Liver (tissue), 8 donors: ENCODE measurements at regions not wholly inside any gene's neighbourhood (a gene's known extent, or its start where the extent isn't known, plus 50 kb on each side); places are given as distances from the start of the nearest gene placed in this dataset.
A peak's percentile ranks its signal among the peaks of the same experiment; 100 is the strongest.

Experiments used
- DNase-seq: peaks from one replicate; pipeline ENCODE4 v3.0.0-alpha.2; 2017; ENCODE audit warnings: low spot score
- H3K27ac ChIP-seq, 2 donors: one replicate each; pipeline ENCODE4 v1.7.0; 2013; ENCODE audit warnings: inconsistent platforms in 2 of 2, low read length in 2 of 2, control low read depth in 1 of 2, low read depth in 1 of 2, mild to moderate bottlenecking in 1 of 2
- H3K27me3 ChIP-seq, 4 donors: one replicate each; pipeline versions ENCODE4 v1.6.1 to v1.7.0; 2013; ENCODE audit warnings: low read length in 3 of 4, inconsistent platforms in 1 of 4, mild to moderate bottlenecking in 1 of 4, moderate library complexity in 1 of 4; ENCODE audit not compliant: control insufficient read depth in 4 of 4, insufficient read depth in 4 of 4
- H3K36me3 ChIP-seq, 4 donors: one replicate each; pipeline versions ENCODE4 v1.6.1 to v1.7.0; 2013; ENCODE audit warnings: low read length in 3 of 4, mild to moderate bottlenecking in 3 of 4, low read depth in 1 of 4, moderate library complexity in 1 of 4; ENCODE audit not compliant: control insufficient read depth in 4 of 4, insufficient read depth in 3 of 4
- H3K4me1 ChIP-seq, 4 donors: one replicate each; pipeline versions ENCODE4 v1.6.1 to v1.7.0; 2013; ENCODE audit warnings: low read length in 3 of 4, mild to moderate bottlenecking in 3 of 4, moderate library complexity in 1 of 4; ENCODE audit not compliant: control insufficient read depth in 4 of 4, insufficient read depth in 4 of 4
- H3K4me3 ChIP-seq, 3 donors: one replicate each; pipeline versions ENCODE4 v1.6.1 to v1.7.0; 2013; ENCODE audit warnings: low read length in 3 of 3, control low read depth in 1 of 3, low read depth in 1 of 3, mild to moderate bottlenecking in 1 of 3
- H3K9ac ChIP-seq, 2 donors: one replicate each; pipeline ENCODE4 v1.7.0; 2013; ENCODE audit warnings: low read length in 2 of 2, mild to moderate bottlenecking in 2 of 2, moderate library complexity in 2 of 2, control low read depth in 1 of 2, low read depth in 1 of 2
- H3K9me3 ChIP-seq, 4 donors: one replicate each; pipeline versions ENCODE4 v1.6.1 to v1.7.0; 2013; ENCODE audit warnings: low read length in 3 of 4; ENCODE audit not compliant: control insufficient read depth in 4 of 4
- EGR1 ChIP-seq, 2 donors: IDR thresholded peaks; 2 replicates each; pipeline ENCODE4 v1.6.1; 2016 to 2018; ENCODE audit warnings: antibody characterized with exemption in 2 of 2, low read depth in 2 of 2
- FOXA2 ChIP-seq: IDR thresholded peaks from 2 replicates; pipeline ENCODE4 v1.6.1; 2016; ENCODE audit warnings: antibody characterized with exemption
- GABPA ChIP-seq, 2 donors: IDR thresholded peaks in 1 of 2; conservative IDR thresholded peaks in 1 of 2; 2 replicates each; pipeline ENCODE4 v1.6.1; 2016; ENCODE audit warnings: antibody characterized with exemption in 2 of 2, mild to moderate bottlenecking in 1 of 2, moderate library complexity in 1 of 2
- HNF4A ChIP-seq, 2 donors: conservative IDR thresholded peaks; 2 replicates each; pipeline ENCODE4 v1.6.1; 2016; ENCODE audit warnings: antibody characterized with exemption in 2 of 2, mild to moderate bottlenecking in 2 of 2
- HNF4G ChIP-seq: IDR thresholded peaks from 2 replicates; pipeline ENCODE4 v1.6.1; 2016; ENCODE audit warnings: antibody characterized with exemption
- JUND ChIP-seq, 2 donors: IDR thresholded peaks; 2 replicates each; pipeline ENCODE4 v1.6.1; 2016; ENCODE audit warnings: antibody characterized with exemption in 2 of 2
- NR2F2 ChIP-seq: IDR thresholded peaks from 2 replicates; pipeline ENCODE4 v1.6.1; 2016; ENCODE audit warnings: antibody characterized with exemption
- RXRA ChIP-seq, 2 donors: IDR thresholded peaks; 2 replicates each; pipeline ENCODE4 v1.6.1; 2017 to 2018; ENCODE audit warnings: antibody characterized with exemption in 2 of 2, mild to moderate bottlenecking in 1 of 2
- TAF1 ChIP-seq: conservative IDR thresholded peaks from 2 replicates; pipeline ENCODE4 v1.6.1; 2016; ENCODE audit warnings: antibody characterized with exemption, mild to moderate bottlenecking
- YY1 ChIP-seq: IDR thresholded peaks from 2 replicates; pipeline ENCODE4 v1.6.1; 2016; ENCODE audit warnings: antibody characterized with exemption, mild to moderate bottlenecking
- WGBS: extraction: QIAGEN DNeasy Blood & Tissue Kit; methylation state at CpG from one replicate; pipeline ENCODE4 v1.1.7; 2013; 5-methylcytosine and 5-hydroxymethylcytosine counted together
- TF ChIP-seq, protein P1 (sequence below): IDR thresholded peaks from 2 replicates; pipeline ENCODE4 v1.6.1; 2016; ENCODE audit warnings: antibody characterized with exemption
- TF ChIP-seq, protein P2 (sequence below): IDR thresholded peaks from 2 replicates; pipeline ENCODE4 v1.6.1; 2016; ENCODE audit warnings: antibody characterized with exemption, mild to moderate bottlenecking
- TF ChIP-seq, protein P3 (sequence below): IDR thresholded peaks from 2 replicates; pipeline ENCODE4 v1.6.1; 2016; ENCODE audit warnings: antibody characterized with exemption
- TF ChIP-seq, protein P4 (sequence below): fragments of 150-350 bp; IDR thresholded peaks from 2 replicates; pipeline ENCODE4 v1.5.1; 2017; ENCODE audit warnings: improper control_type of control experiment, low read depth, low read length; ENCODE audit not compliant: missing input control
- donor health status: healthy.
- donor health status: healthy.
- donor health status: healthy.
- donor health status: healthy.
- donor health status: healthy.

DNA sequence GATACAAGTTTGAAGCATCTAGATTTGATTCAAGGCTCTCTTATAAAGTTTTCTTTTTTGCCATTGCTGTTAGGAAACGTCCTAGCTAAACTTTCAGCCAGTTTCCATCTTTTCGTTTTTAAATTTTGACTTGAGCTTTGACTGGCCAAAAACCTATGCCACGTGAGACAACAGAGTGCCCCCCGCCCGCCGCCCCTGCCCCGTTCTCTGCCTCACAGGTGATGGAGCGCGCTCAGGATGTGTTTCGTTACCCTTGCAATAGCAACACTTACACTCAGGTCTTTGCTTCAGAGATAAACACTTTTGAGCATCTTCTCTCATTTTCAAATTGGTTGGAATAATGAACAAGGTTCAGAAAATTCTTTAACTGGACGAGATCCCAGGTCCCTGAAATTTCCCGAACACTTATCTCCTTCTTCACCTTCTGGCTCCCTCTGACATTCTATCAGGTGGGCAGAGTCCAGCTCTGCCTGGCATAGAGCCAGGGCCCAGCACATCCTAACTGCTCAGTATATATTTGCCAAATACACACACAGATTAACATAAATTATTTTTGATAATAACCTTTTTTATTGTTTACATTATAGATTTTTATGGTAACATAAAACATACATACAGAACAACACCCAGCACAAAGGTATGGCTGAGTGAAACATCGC lies 301.1 kb downstream of the IRS2 start:
- Histone ChIP-seq H3K4me1 (no peaks in the 10 kb centered on the region), H3K9me3 (no peaks in the 10 kb centered on the region), H3K36me3 (no peaks in the 10 kb centered on the region), H3K27ac (no peak overlapping the region), H3K4me3 (no peak overlapping the region), H3K9ac (no peak overlapping the region), H3K27me3 (no peaks in the 10 kb centered on the region)
- WGBS: 81% methylated on average over 13 of the region's 13 CpGs
- no peak for DNase-seq
- TF ChIP-seq HNF4A (conservative IDR thresholded peaks at IDR 0.05) (peak in 1 of 2 donors; percentile 17), EGR1 (IDR thresholded peaks at IDR 0.05; ENCODE audit: low read depth in 2 of 2) (no peak), JUND (IDR thresholded peaks at IDR 0.05) (no peak)

DNA sequence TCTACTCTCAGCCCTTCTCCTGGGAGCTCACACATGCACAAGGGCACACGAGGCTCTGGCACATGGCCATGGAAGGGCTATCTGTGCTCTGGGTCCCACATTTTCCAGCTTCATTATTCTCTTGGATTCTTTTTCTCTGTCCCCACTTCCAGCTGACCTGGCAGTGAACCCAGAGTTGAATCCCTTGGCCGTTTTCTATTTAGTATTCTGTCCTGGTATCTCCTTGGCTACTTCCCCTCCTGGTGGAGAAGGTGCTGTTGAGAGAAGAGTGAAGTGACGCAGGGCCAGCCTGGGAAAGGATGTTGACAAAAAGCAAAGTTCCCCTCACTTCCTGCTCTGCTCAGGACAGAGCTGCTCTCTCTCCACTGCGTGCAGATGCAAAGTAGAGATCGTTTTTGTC lies 303.1 kb downstream of the IRS2 start:
- H3K36me3 ChIP-seq: no peaks in the 10 kb centered on the region
- 60% methylated on average over 5 of the region's 5 CpGs for WGBS
- no peak overlapping the region for H3K9ac ChIP-seq
- H3K9me3 ChIP-seq: no peaks in the 10 kb centered on the region
- TF ChIP-seq JUND (IDR thresholded peaks at IDR 0.05) (no peak), HNF4A (conservative IDR thresholded peaks at IDR 0.05) (no peak), RXRA (IDR thresholded peaks at IDR 0.05) (no peak), NR2F2 (no peak), FOXA2 (no peak), YY1 (no peak), EGR1 (IDR thresholded peaks at IDR 0.05; ENCODE audit: low read depth in 2 of 2) (no peak), GABPA (IDR thresholded peaks at IDR 0.05 in 1 of 2, conservative IDR thresholded peaks at IDR 0.05 in 1 of 2) (no peak), HNF4G (no peak), TAF1 (no peak)
- TF ChIP-seq, protein P1, sequence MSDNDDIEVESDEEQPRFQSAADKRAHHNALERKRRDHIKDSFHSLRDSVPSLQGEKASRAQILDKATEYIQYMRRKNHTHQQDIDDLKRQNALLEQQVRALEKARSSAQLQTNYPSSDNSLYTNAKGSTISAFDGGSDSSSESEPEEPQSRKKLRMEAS: no peak
- TF ChIP-seq, protein P2, sequence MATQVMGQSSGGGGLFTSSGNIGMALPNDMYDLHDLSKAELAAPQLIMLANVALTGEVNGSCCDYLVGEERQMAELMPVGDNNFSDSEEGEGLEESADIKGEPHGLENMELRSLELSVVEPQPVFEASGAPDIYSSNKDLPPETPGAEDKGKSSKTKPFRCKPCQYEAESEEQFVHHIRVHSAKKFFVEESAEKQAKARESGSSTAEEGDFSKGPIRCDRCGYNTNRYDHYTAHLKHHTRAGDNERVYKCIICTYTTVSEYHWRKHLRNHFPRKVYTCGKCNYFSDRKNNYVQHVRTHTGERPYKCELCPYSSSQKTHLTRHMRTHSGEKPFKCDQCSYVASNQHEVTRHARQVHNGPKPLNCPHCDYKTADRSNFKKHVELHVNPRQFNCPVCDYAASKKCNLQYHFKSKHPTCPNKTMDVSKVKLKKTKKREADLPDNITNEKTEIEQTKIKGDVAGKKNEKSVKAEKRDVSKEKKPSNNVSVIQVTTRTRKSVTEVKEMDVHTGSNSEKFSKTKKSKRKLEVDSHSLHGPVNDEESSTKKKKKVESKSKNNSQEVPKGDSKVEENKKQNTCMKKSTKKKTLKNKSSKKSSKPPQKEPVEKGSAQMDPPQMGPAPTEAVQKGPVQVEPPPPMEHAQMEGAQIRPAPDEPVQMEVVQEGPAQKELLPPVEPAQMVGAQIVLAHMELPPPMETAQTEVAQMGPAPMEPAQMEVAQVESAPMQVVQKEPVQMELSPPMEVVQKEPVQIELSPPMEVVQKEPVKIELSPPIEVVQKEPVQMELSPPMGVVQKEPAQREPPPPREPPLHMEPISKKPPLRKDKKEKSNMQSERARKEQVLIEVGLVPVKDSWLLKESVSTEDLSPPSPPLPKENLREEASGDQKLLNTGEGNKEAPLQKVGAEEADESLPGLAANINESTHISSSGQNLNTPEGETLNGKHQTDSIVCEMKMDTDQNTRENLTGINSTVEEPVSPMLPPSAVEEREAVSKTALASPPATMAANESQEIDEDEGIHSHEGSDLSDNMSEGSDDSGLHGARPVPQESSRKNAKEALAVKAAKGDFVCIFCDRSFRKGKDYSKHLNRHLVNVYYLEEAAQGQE: no peak
- TF ChIP-seq, protein P3, sequence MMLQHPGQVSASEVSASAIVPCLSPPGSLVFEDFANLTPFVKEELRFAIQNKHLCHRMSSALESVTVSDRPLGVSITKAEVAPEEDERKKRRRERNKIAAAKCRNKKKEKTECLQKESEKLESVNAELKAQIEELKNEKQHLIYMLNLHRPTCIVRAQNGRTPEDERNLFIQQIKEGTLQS: no peak
- TF ChIP-seq, protein P4, sequence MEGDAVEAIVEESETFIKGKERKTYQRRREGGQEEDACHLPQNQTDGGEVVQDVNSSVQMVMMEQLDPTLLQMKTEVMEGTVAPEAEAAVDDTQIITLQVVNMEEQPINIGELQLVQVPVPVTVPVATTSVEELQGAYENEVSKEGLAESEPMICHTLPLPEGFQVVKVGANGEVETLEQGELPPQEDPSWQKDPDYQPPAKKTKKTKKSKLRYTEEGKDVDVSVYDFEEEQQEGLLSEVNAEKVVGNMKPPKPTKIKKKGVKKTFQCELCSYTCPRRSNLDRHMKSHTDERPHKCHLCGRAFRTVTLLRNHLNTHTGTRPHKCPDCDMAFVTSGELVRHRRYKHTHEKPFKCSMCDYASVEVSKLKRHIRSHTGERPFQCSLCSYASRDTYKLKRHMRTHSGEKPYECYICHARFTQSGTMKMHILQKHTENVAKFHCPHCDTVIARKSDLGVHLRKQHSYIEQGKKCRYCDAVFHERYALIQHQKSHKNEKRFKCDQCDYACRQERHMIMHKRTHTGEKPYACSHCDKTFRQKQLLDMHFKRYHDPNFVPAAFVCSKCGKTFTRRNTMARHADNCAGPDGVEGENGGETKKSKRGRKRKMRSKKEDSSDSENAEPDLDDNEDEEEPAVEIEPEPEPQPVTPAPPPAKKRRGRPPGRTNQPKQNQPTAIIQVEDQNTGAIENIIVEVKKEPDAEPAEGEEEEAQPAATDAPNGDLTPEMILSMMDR: no peak
- no peaks in the 10 kb centered on the region for H3K4me1 ChIP-seq
- H3K4me3 ChIP-seq: no peak overlapping the region
- H3K27me3 ChIP-seq: no peaks in the 10 kb centered on the region
- no peak for DNase-seq
- H3K27ac ChIP-seq: no peak overlapping the region
